ENCODE measurements at regions not wholly inside any gene's neighbourhood (a gene's known extent, or its start where the extent isn't known, plus 50 kb on each side); places are given as distances from the start of the nearest gene placed in this dataset.

DNA sequence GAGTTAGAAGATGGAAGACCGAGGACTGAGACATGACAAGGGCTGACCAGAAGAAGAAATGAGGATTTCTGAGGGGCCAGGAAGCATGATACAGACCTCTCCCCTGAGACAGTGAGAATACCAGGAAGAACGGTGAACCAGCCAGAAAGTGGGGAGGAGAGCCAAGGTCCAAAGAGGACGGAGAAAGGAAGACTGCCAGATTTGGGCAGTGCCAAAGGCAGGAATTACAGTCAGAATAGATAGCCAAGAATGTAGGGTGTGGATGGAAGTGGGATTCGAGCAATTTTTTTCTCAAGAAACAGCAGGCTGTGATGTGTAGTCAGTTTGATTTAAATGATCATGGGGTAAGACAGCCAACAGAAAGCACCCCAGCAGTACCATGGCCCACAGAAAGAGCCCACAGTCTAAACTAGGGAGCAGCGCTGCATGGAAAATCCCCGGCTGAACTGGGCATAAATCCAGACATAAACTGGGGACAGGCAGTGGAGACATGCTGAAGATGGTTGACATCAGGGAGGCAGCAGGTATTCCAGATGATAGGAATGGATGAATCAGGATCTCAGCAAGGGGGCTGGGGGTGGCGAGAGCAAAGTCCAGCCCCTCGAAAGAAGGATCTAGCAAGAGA, 67.3 kb upstream of the BARX2 start:
- TF ChIP-seq POLR2A (IDR thresholded peaks at IDR 0.05; ENCODE audit: low read length) (no peak), GATA1 (IDR thresholded peaks at IDR 0.05; ENCODE audit: low read depth, low read length) (no peak)

Data from erythroblast (primary cell).